ENCODE measurements at regions not wholly inside any gene's neighbourhood (a gene's known extent, or its start where the extent isn't known, plus 50 kb on each side); places are given as distances from the start of the nearest gene placed in this dataset.

DNA sequence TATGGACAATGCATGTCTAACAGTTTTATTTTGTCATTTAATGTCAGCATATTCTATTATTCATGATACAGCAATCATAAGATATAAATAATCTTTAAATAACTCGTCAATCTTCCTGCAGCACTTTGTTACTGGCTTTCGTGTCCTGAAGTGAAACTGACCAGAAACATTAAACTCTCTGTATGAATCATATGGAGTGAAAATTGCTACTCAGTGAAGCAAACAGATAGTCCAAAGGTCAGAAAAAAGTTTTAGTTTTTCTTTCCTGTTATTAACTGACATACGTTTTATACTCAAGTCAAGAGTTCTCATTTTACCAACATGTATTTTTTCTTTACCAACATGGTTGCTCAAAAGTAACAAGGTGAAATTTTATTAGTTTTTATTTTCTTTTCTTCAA lies 106.8 kb upstream of the GALNT5 start:
- no peak for TF ChIP-seq POLR2A (IDR thresholded peaks at IDR 0.05; ENCODE audit: low read length)
- no peak for TF ChIP-seq GATA1 (IDR thresholded peaks at IDR 0.05; ENCODE audit: low read depth, low read length)

Measured in erythroblast (primary cell).